ENCODE measurements at regions not wholly inside any gene's neighbourhood (a gene's known extent, or its start where the extent isn't known, plus 50 kb on each side); places are given as distances from the start of the nearest gene placed in this dataset.

- no peak for TF ChIP-seq CTCF (IDR thresholded peaks at IDR 0.05; ENCODE audit: insufficient read depth, low read length)
- H3K4me3 ChIP-seq (ENCODE audit: low read depth, low read length) = no peak overlapping the region
- DNase-seq (ENCODE audit: low read depth) = no peak
Measured at GRCh38 chr15:89405494-89405893, 70.9 kb upstream of the POLG start.

DNA sequence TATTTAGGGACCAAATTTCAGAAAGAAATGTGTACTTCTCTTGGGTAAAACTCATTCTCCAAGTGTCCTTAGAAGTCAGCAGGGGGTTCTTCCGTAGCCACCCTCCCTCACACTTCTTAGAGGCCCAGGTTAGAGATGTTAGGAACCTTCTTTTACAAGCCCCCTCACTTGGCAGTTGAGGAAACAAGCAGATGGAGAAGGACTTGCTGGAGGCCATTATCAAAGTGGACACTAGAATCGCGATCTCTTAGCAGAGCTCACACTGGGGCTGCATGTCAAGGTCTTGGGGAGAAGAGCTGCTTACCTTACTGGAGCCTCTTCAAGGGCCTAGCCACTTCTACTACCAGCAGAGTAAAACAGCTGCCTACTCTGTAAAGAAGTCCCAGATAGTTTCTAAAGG, 69.4 kb upstream of the POLG start:
- TF ChIP-seq CTCF (IDR thresholded peaks at IDR 0.05; ENCODE audit: insufficient read depth, low read length) = no peak
- H3K4me3 ChIP-seq (ENCODE audit: low read depth, low read length) = no peak overlapping the region
- DNase-seq (ENCODE audit: low read depth) = no peak

GRCh38 chr15:89402518-89402805, 67.8 kb upstream of the POLG start:
- no peak overlapping the region for H3K4me3 ChIP-seq (ENCODE audit: low read depth, low read length)
- no peak for DNase-seq (ENCODE audit: low read depth)
- TF ChIP-seq CTCF (IDR thresholded peaks at IDR 0.05; ENCODE audit: insufficient read depth, low read length) = no peak

GRCh38 chr15:89401631-89402517, 67.2 kb upstream of the POLG start:
- peak; percentile 53 for DNase-seq (ENCODE audit: low read depth)
- no peak for TF ChIP-seq CTCF (IDR thresholded peaks at IDR 0.05; ENCODE audit: insufficient read depth, low read length)
- peak overlapping the region; percentile 19 for H3K4me3 ChIP-seq (ENCODE audit: low read depth, low read length)

GRCh38 chr15:89400782-89401545, 66.3 kb upstream of the POLG start:
- DNase-seq (ENCODE audit: low read depth) = no peak
- no peak for TF ChIP-seq CTCF (IDR thresholded peaks at IDR 0.05; ENCODE audit: insufficient read depth, low read length)

DNA sequence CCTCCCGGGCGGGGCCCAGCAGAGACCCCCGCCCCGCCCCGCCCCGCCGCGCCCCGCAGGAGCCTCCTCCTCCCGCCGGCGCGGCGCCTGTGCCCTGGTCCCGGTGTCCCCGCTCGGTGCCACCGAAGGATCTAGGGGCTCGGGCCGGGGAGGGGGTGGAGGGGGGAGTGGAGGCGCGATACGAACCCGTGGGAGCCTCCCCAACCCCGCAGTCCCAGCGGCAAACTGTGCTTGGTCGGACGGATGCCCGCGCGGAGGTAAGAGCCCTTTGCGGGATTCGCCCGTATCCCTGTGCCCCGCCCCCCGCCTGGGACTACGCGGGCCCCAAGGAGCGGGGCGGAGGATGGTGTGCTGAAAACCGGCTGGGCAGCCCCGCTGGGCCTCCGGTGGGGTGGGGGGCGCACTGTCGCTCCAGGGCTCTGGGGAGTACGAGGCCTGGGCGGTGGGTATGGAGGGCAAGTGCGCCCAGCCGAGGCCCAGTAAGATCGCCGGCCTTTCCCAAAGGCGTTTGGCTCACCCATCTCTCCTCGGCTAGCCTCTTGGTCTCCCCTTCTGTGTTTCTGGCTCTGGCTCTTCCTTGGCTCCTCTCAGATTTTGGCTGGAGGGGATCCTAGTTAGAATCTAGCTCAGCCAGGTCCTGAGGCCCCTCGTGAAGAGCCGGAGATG, 65.6 kb upstream of the POLG start:
- H3K4me3 ChIP-seq (ENCODE audit: low read depth, low read length) = no peak overlapping the region
- DNase-seq (ENCODE audit: low read depth) = no peak
- no peak for TF ChIP-seq CTCF (IDR thresholded peaks at IDR 0.05; ENCODE audit: insufficient read depth, low read length)

More at GRCh38 chr15:89400782-89401545, 66.3 kb upstream of the POLG start:
- H3K4me3 ChIP-seq (ENCODE audit: low read depth, low read length) = no peak overlapping the region
